Fibroblast of the aortic adventitia (primary cell): ENCODE measurements at regions not wholly inside any gene's neighbourhood (a gene's known extent, or its start where the extent isn't known, plus 50 kb on each side); places are given as distances from the start of the nearest gene placed in this dataset.

Source experiments
- DNase-seq: peaks from one replicate; pipeline ENCODE4 v3.0.0-alpha.2; 2010; ENCODE audit warnings: low read depth
- H3K4me3 ChIP-seq: 2 replicates; pipeline ENCODE4 v1.5.1; 2011; ENCODE audit warnings: low read depth, mild to moderate bottlenecking, control low read depth, low read length, moderate library complexity
- TF ChIP-seq, protein P1 (sequence below): IDR thresholded peaks from 2 replicates; pipeline ENCODE4 v1.5.1; 2011; ENCODE audit warnings: mild to moderate bottlenecking, low read length, control low read depth, inconsistent platforms; ENCODE audit not compliant: insufficient read depth

DNA sequence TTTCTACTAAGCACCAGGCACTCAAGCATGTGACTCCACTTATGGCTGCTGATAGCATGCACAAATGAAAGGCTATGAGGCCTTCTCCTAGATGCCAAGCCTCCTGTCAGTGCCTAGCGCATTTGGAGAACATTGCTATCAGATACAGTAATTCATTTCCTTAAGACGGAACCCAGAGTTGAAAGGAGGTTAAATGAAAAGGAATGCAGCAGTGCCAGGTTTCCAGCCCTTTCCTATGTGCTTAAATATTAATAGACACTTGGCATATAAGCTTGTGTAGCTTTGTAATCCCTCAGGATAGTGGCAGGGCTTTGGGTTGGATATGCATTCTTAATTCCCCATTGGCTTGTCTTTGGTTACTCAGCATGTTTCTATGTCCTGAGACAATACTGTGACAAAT is 140.1 kb upstream of the FRY start:
- TF ChIP-seq, protein P1, sequence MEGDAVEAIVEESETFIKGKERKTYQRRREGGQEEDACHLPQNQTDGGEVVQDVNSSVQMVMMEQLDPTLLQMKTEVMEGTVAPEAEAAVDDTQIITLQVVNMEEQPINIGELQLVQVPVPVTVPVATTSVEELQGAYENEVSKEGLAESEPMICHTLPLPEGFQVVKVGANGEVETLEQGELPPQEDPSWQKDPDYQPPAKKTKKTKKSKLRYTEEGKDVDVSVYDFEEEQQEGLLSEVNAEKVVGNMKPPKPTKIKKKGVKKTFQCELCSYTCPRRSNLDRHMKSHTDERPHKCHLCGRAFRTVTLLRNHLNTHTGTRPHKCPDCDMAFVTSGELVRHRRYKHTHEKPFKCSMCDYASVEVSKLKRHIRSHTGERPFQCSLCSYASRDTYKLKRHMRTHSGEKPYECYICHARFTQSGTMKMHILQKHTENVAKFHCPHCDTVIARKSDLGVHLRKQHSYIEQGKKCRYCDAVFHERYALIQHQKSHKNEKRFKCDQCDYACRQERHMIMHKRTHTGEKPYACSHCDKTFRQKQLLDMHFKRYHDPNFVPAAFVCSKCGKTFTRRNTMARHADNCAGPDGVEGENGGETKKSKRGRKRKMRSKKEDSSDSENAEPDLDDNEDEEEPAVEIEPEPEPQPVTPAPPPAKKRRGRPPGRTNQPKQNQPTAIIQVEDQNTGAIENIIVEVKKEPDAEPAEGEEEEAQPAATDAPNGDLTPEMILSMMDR, result no peak
- peak; percentile 25 for DNase-seq
- H3K4me3 ChIP-seq, result no peak overlapping the region

DNA sequence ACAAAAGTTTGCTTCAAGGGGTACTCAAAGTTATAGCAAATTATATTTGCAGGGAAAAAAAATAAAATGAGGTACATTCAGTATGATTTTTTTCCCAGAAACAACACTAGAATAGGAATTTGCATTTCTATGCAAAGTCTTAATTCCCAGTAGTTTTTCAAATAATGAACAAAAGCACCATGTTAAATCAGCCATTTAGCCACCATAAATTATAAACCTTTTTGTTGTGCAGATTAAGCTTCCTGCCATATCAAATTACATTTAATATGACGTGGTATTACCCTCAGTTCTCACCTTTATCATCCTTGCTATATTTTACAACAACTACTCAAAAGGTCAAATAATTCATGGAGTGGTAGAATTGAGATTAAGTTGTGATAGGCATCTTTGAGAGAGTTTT is 136.6 kb upstream of the FRY start:
- DNase-seq, result no peak
- no peak overlapping the region for H3K4me3 ChIP-seq
- TF ChIP-seq, protein P1, result no peak

GRCh38 chr13:31895691-31896090 is 135.9 kb upstream of the FRY start:
- TF ChIP-seq, protein P1, result no peak
- DNase-seq, result no peak
- no peak overlapping the region for H3K4me3 ChIP-seq

DNA sequence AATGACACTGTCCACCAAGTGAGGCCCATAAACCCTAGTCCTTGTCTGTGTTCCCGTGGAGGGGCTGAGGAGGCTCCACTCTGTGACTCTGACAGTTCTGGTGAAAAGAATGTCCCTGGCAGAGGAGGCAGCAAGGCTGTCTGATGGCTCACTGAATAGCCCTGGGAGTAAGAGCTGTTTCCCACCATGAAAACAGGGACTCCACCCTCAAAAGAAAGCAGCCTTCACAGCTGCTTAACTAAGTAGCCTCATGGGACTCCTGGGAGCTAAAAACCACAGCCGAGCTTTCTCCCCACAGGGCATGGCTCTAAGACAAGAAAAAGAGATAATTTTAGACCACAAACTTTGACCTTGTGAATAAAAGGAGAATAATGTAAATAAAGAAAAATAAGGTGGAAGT is 135.1 kb upstream of the FRY start:
- H3K4me3 ChIP-seq, result no peak overlapping the region
- DNase-seq, result peak; percentile 88
- TF ChIP-seq, protein P1, result no peak

DNA sequence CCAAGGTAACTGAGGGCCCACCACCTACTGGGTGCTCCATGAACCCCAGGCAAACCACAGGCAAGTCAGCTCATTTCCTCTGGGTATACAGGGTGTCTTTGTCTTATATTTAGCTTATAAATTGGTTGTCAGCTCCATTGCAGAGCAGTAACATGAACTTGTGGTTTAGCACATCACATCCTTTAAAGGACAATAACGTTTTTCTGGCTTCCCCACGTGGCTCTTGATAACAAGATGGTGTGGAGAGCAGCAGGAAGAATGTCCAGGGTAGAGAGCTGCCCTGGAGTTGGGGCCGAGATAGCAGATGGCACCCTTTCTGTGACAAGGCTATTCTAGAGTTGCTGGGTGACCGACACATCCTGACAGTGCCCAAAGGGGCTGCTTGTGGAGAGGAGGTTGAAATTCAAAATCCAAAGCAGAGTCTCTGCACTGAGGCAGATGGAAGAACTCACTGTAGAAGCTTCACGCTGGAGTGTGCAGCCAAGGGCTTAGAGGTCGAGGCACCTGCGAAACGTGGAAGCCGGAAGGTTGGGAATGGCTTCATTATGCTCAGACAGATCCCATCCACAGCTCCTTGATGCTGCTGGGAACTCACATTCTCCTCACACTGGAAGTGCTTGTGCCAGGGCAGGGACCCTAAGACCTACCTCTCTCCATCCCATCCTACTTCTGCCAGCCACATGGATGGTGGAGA is 133.0 kb upstream of the FRY start:
- TF ChIP-seq, protein P1, result no peak
- no peak for DNase-seq
- no peak overlapping the region for H3K4me3 ChIP-seq

GRCh38 chr13:31901985-31902384 is 129.6 kb upstream of the FRY start:
- TF ChIP-seq, protein P1, result no peak
- no peak for DNase-seq
- no peak overlapping the region for H3K4me3 ChIP-seq
